ENCODE measurements at regions not wholly inside any gene's neighbourhood (a gene's known extent, or its start where the extent isn't known, plus 50 kb on each side); places are given as distances from the start of the nearest gene placed in this dataset.

DNA sequence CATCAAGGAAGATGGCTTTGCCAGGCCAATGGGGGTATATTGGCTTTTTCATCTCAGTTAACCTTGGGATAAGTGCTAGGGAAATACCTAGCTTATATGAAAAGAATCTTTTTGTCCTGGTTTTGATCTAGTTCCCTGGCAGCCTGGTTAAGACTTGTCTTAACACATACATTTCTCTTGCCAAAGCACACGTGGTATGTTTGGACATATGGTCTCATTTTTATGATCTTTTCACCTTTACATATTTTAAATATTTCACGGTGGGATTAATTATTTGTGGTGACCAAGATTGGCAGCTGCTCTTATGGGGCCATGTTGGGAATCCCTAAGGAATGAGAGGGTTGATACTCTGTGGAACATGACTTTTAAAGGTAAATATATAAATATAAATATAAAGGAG, 312.5 kb downstream of the NPR3 start:
- TF ChIP-seq, protein P1, sequence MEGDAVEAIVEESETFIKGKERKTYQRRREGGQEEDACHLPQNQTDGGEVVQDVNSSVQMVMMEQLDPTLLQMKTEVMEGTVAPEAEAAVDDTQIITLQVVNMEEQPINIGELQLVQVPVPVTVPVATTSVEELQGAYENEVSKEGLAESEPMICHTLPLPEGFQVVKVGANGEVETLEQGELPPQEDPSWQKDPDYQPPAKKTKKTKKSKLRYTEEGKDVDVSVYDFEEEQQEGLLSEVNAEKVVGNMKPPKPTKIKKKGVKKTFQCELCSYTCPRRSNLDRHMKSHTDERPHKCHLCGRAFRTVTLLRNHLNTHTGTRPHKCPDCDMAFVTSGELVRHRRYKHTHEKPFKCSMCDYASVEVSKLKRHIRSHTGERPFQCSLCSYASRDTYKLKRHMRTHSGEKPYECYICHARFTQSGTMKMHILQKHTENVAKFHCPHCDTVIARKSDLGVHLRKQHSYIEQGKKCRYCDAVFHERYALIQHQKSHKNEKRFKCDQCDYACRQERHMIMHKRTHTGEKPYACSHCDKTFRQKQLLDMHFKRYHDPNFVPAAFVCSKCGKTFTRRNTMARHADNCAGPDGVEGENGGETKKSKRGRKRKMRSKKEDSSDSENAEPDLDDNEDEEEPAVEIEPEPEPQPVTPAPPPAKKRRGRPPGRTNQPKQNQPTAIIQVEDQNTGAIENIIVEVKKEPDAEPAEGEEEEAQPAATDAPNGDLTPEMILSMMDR (conservative IDR thresholded peaks at IDR 0.05 in 1 of 2, IDR thresholded peaks at IDR 0.05 in 1 of 2; ENCODE audit: extremely low read depth in 1 of 2, insufficient read depth in 1 of 2, low read depth in 1 of 2, low read length in 2 of 2): no peak
- no peak for TF ChIP-seq EZH2 (IDR thresholded peaks at IDR 0.05; ENCODE audit: borderline replicate concordance, low read length)
